HepG2 (cell line): ENCODE measurements at regions not wholly inside any gene's neighbourhood (a gene's known extent, or its start where the extent isn't known, plus 50 kb on each side); places are given as distances from the start of the nearest gene placed in this dataset.
A peak's percentile ranks its signal among the peaks of the same experiment; 100 is the strongest.

Experiments used
- BRF2 ChIP-seq: sonication (generic); formaldehyde crosslinking; IDR thresholded peaks from 2 replicates; pipeline ENCODE4 v1.8.1; 2022; ENCODE audit warnings: mild to moderate bottlenecking, missing genetic modification reagents
- ETV5 ChIP-seq: IDR thresholded peaks from 2 replicates; pipeline ENCODE4 v1.6.1; 2018; ENCODE audit warnings: missing biosample characterization, missing genetic modification reagents, inconsistent platforms, borderline replicate concordance
- GMEB1 ChIP-seq: sonication (generic); formaldehyde crosslinking; IDR thresholded peaks from 2 replicates; pipeline ENCODE4 v1.5.1; 2020; ENCODE audit warnings: missing genetic modification reagents, mild to moderate bottlenecking, borderline replicate concordance
- MEIS1 ChIP-seq: sonication (generic); formaldehyde crosslinking; IDR thresholded peaks from 2 replicates; pipeline ENCODE4 v1.9.0; 2021; ENCODE audit warnings: mild to moderate bottlenecking, missing genetic modification reagents, moderate library complexity, borderline replicate concordance
- STAT5B ChIP-seq: sonication (generic); formaldehyde crosslinking; IDR thresholded peaks from 2 replicates; pipeline ENCODE4 v1.4.0; 2020; ENCODE audit warnings: missing genetic modification reagents
- TBX3 ChIP-seq: fragments of 450-650 bp; IDR thresholded peaks from 2 replicates; pipeline ENCODE4 v1.6.1; 2017; ENCODE audit warnings: antibody characterized with exemption, mild to moderate bottlenecking, inconsistent platforms, borderline replicate concordance
- TEF ChIP-seq: sonication (generic); formaldehyde crosslinking; IDR thresholded peaks from 2 replicates; pipeline ENCODE4 v1.5.0; 2020; ENCODE audit warnings: missing genetic modification reagents
- TERF1 ChIP-seq: sonication (generic); formaldehyde crosslinking; IDR thresholded peaks from 2 replicates; pipeline ENCODE4 v1.8.0; 2022; ENCODE audit warnings: mild to moderate bottlenecking, missing genetic modification reagents, moderate library complexity
- ZNF124 ChIP-seq: sonication (generic); formaldehyde crosslinking; IDR thresholded peaks from 2 replicates; pipeline ENCODE4 v1.4.0; 2020; ENCODE audit warnings: missing genetic modification reagents
- ZNF317 ChIP-seq: sonication (generic); formaldehyde crosslinking; IDR thresholded peaks from 2 replicates; pipeline ENCODE4 v1.5.0; 2020; ENCODE audit warnings: mild to moderate bottlenecking, missing genetic modification reagents
- ZNF557 ChIP-seq: sonication (generic); formaldehyde crosslinking; IDR thresholded peaks from 2 replicates; pipeline ENCODE4 v1.4.0; 2020; ENCODE audit warnings: missing genetic modification reagents
- ZNF607 ChIP-seq: sonication (generic); formaldehyde crosslinking; IDR thresholded peaks from 2 replicates; pipeline ENCODE4 v1.5.1; 2020; ENCODE audit warnings: missing genetic modification reagents, mild to moderate bottlenecking, borderline replicate concordance
- ZNF772 ChIP-seq: sonication (generic); formaldehyde crosslinking; IDR thresholded peaks from 2 replicates; pipeline ENCODE4 v1.5.0; 2020; ENCODE audit warnings: mild to moderate bottlenecking, missing genetic modification reagents
- TF ChIP-seq, protein P1 (sequence below): sonication (generic); formaldehyde crosslinking; IDR thresholded peaks from 2 replicates; pipeline ENCODE4 v1.4.0; 2020; ENCODE audit warnings: missing genetic modification reagents, borderline replicate concordance
- TF ChIP-seq, protein P2 (sequence below): sonication (generic); formaldehyde crosslinking; IDR thresholded peaks from 2 replicates; pipeline ENCODE4 v1.5.0; 2020; ENCODE audit warnings: mild to moderate bottlenecking, missing genetic modification reagents

DNA sequence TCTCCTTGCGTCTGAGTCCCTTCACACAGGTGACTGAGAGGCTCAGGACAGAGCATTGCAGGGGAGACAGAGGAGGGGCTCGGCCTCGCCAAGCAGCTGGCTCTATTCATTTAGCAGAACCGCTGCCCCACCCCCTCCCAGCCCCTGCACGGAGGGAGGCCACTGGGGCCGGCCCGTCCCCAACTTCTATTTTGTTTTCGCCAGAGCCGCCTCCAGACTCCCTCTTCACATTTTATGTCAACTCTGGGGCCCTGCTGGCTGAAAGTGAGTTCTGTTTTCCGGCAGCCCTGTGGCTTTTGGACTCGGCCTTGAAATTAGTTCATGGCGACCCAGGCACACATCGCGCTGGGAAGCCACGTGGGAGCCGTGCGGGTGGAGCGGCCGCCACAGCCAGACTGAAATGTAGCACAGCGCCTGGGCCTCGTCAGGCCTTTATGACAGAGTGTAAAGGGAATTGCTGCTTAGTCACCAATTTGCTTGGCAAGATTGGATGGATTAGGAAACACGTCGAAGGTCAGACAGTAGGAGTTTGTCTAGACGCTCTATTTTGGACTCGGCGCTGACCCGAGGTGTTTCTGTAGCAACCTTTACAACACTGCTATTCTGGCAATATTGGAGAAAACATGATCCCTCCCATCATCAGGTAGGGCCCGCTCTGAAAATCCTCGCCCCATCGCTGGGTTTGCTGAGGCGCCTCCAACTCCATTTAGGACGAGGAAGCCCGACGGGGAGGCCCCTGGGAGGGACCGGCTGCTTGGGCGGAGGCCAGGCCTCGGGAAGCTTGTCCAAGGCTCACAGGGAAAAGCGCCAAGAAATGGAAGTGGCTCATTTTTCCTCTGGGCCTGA, 90.7 kb upstream of the CTDP1 start (continued):
- TF ChIP-seq, protein P1, sequence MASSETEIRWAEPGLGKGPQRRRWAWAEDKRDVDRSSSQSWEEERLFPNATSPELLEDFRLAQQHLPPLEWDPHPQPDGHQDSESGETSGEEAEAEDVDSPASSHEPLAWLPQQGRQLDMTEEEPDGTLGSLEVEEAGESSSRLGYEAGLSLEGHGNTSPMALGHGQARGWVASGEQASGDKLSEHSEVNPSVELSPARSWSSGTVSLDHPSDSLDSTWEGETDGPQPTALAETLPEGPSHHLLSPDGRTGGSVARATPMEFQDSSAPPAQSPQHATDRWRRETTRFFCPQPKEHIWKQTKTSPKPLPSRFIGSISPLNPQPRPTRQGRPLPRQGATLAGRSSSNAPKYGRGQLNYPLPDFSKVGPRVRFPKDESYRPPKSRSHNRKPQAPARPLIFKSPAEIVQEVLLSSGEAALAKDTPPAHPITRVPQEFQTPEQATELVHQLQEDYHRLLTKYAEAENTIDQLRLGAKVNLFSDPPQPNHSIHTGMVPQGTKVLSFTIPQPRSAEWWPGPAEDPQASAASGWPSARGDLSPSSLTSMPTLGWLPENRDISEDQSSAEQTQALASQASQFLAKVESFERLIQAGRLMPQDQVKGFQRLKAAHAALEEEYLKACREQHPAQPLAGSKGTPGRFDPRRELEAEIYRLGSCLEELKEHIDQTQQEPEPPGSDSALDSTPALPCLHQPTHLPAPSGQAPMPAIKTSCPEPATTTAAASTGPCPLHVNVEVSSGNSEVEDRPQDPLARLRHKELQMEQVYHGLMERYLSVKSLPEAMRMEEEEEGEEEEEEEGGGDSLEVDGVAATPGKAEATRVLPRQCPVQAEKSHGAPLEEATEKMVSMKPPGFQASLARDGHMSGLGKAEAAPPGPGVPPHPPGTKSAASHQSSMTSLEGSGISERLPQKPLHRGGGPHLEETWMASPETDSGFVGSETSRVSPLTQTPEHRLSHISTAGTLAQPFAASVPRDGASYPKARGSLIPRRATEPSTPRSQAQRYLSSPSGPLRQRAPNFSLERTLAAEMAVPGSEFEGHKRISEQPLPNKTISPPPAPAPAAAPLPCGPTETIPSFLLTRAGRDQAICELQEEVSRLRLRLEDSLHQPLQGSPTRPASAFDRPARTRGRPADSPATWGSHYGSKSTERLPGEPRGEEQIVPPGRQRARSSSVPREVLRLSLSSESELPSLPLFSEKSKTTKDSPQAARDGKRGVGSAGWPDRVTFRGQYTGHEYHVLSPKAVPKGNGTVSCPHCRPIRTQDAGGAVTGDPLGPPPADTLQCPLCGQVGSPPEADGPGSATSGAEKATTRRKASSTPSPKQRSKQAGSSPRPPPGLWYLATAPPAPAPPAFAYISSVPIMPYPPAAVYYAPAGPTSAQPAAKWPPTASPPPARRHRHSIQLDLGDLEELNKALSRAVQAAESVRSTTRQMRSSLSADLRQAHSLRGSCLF: no peak
- TF ChIP-seq ZNF772 (CRISPR knock-in tag) (peak; percentile 90), TERF1 (CRISPR knock-in tag) (0 out of 2 replicates have a peak, but pooled peaks have one; percentile 33), ZNF557 (CRISPR knock-in tag) (peak; percentile 89), TEF (peak; percentile 31; the same call in 1 of the 2 replicates), ZNF317 (CRISPR knock-in tag) (no peak), MEIS1 (CRISPR knock-in tag) (peak; percentile 87), GMEB1 (CRISPR knock-in tag) (peak; percentile 53; the same call in 1 of the 2 replicates), ZNF124 (CRISPR knock-in tag) (peak; percentile 68), TBX3 (no peak), BRF2 (CRISPR knock-in tag) (peak; percentile 2; the same call in 1 of the 2 replicates), STAT5B (peak; percentile 54; the same call in 1 of the 2 replicates), ZNF607 (CRISPR knock-in tag) (peak; percentile 89), ETV5 (CRISPR knock-in tag) (no peak)
- TF ChIP-seq, protein P2, sequence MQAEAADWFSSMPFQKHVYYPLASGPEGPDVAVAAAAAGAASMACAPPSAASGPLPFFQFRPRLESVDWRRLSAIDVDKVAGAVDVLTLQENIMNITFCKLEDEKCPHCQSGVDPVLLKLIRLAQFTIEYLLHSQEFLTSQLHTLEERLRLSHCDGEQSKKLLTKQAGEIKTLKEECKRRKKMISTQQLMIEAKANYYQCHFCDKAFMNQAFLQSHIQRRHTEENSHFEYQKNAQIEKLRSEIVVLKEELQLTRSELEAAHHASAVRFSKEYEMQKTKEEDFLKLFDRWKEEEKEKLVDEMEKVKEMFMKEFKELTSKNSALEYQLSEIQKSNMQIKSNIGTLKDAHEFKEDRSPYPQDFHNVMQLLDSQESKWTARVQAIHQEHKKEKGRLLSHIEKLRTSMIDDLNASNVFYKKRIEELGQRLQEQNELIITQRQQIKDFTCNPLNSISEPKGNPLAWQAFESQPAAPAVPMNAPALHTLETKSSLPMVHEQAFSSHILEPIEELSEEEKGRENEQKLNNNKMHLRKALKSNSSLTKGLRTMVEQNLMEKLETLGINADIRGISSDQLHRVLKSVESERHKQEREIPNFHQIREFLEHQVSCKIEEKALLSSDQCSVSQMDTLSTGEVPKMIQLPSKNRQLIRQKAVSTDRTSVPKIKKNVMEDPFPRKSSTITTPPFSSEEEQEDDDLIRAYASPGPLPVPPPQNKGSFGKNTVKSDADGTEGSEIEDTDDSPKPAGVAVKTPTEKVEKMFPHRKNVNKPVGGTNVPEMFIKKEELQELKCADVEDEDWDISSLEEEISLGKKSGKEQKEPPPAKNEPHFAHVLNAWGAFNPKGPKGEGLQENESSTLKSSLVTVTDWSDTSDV (CRISPR knock-in tag): peak; percentile 53; the same call in 1 of the 2 replicates
